Testis (tissue), 2 donors: ENCODE measurements at regions not wholly inside any gene's neighbourhood (a gene's known extent, or its start where the extent isn't known, plus 50 kb on each side); places are given as distances from the start of the nearest gene placed in this dataset.

ENCODE experiments used
- POLR2A ChIP-seq: fragments of 450-650 bp; IDR thresholded peaks from one replicate; pipeline ENCODE4 v1.6.1; 2017; ENCODE audit warnings: antibody characterized with exemption, mild to moderate bottlenecking, moderate library complexity
- TF ChIP-seq, protein P1 (sequence below), 3 experiments: fragments of 450-650 bp in 2 of 3; fragments of 200-600 bp in 1 of 3; sonication (generic) in 1 of 3; IDR thresholded peaks; one replicate each; pipeline ENCODE4 v1.5.1; 2016 to 2019; ENCODE audit warnings: antibody characterized with exemption in 3 of 3, mild to moderate bottlenecking in 2 of 3, moderate library complexity in 1 of 3

DNA sequence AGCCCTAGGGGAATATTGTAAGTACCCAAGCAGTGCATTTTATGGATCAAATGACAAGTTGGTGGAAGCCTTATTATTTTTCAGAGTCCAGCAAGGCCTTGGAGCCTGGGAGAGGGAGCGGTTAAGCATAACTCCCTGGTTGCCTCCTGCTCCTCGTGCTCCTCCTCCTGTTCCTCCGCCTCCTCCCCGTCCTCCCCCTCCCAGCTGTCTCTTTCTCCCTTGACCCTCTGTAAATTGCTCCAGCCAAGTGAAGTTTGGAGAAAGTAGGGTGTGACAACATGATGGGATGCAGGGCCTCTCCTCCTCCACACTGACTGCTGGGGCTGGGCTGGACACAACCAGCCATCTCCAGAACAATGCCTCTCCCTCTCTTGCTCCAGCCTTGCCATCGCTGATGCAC lies 586.9 kb downstream of the CCDC171 start:
- TF ChIP-seq, protein P1, sequence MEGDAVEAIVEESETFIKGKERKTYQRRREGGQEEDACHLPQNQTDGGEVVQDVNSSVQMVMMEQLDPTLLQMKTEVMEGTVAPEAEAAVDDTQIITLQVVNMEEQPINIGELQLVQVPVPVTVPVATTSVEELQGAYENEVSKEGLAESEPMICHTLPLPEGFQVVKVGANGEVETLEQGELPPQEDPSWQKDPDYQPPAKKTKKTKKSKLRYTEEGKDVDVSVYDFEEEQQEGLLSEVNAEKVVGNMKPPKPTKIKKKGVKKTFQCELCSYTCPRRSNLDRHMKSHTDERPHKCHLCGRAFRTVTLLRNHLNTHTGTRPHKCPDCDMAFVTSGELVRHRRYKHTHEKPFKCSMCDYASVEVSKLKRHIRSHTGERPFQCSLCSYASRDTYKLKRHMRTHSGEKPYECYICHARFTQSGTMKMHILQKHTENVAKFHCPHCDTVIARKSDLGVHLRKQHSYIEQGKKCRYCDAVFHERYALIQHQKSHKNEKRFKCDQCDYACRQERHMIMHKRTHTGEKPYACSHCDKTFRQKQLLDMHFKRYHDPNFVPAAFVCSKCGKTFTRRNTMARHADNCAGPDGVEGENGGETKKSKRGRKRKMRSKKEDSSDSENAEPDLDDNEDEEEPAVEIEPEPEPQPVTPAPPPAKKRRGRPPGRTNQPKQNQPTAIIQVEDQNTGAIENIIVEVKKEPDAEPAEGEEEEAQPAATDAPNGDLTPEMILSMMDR (IDR thresholded peaks at IDR 0.05) = no peak
- TF ChIP-seq POLR2A = no peak
